GM19043 (cell line): ENCODE measurements at regions not wholly inside any gene's neighbourhood (a gene's known extent, or its start where the extent isn't known, plus 50 kb on each side); places are given as distances from the start of the nearest gene placed in this dataset.

Source experiments
- ATAC-seq: cut with Tn5 transposase; IDR thresholded peaks from one replicate; pipeline ENCODE4 v1.9.1; 2021; ENCODE audit warnings: low read depth; ENCODE audit not compliant: unreplicated experiment

GRCh38 chr3:99131876-99132275, 230.4 kb upstream of the DCBLD2 start:
- ATAC-seq = no peak

GRCh38 chr3:99128725-99129505, 227.4 kb upstream of the DCBLD2 start:
- no peak for ATAC-seq

- ATAC-seq = no peak
These were observed 226.7 kb upstream of the DCBLD2 start for GRCh38 chr3:99128235-99128634.

GRCh38 chr3:99126316-99126715, 224.8 kb upstream of the DCBLD2 start:
- ATAC-seq = no peak

- ATAC-seq = no peak
These were observed 217.9 kb upstream of the DCBLD2 start for GRCh38 chr3:99119385-99119784.

- no peak for ATAC-seq
These were observed 216.9 kb upstream of the DCBLD2 start for GRCh38 chr3:99118381-99118780.

- no peak for ATAC-seq
These were observed 213.2 kb upstream of the DCBLD2 start for GRCh38 chr3:99114565-99115291.

GRCh38 chr3:99111235-99111634, 209.7 kb upstream of the DCBLD2 start:
- no peak for ATAC-seq

GRCh38 chr3:99110401-99110800, 208.9 kb upstream of the DCBLD2 start:
- ATAC-seq = no peak

GRCh38 chr3:99108508-99108907, 207.0 kb upstream of the DCBLD2 start:
- ATAC-seq = no peak

- ATAC-seq = no peak
These were observed 193.1 kb upstream of the DCBLD2 start for GRCh38 chr3:99094606-99095005.

- ATAC-seq = no peak
These were observed 185.8 kb upstream of the DCBLD2 start for GRCh38 chr3:99087277-99087676.

GRCh38 chr3:99084826-99085225, 183.3 kb upstream of the DCBLD2 start:
- ATAC-seq = no peak

- no peak for ATAC-seq
These were observed 182.7 kb upstream of the DCBLD2 start for GRCh38 chr3:99084156-99084555.

- no peak for ATAC-seq
These were observed 169.6 kb upstream of the DCBLD2 start for GRCh38 chr3:99071096-99071495.

- no peak for ATAC-seq
These were observed 168.5 kb upstream of the DCBLD2 start for GRCh38 chr3:99069973-99070372.

- no peak for ATAC-seq
These were observed 165.4 kb upstream of the DCBLD2 start for GRCh38 chr3:99066863-99067262.

GRCh38 chr3:99049164-99049563, 147.7 kb upstream of the DCBLD2 start:
- ATAC-seq = no peak

- ATAC-seq = no peak
These were observed 140.3 kb upstream of the DCBLD2 start for GRCh38 chr3:99041747-99042146.

GRCh38 chr3:99031778-99032177, 130.3 kb upstream of the DCBLD2 start:
- ATAC-seq = no peak

- no peak for ATAC-seq
These were observed 122.2 kb upstream of the DCBLD2 start for GRCh38 chr3:99023590-99024192.

- ATAC-seq = no peak
These were observed 120.0 kb upstream of the DCBLD2 start for GRCh38 chr3:99021466-99021865.
